Activated CD4-positive, alpha-beta T cell treated with anti-CD3 and anti-CD28 coated beads for 24 hours (primary cell): ENCODE measurements at regions not wholly inside any gene's neighbourhood (a gene's known extent, or its start where the extent isn't known, plus 50 kb on each side); places are given as distances from the start of the nearest gene placed in this dataset.

ENCODE experiments used
- DNase-seq, 2 donors: peaks; one replicate each; pipeline ENCODE4 v3.0.0-alpha.2; 2020; ENCODE audit warnings: low read depth in 2 of 2

GRCh38 chr4:184879271-184879670 is 53.5 kb upstream of the ACSL1 start:
- no peak for DNase-seq

GRCh38 chr4:184882276-184882675 is 56.5 kb upstream of the ACSL1 start:
- no peak for DNase-seq

GRCh38 chr4:184883024-184883423 is 57.3 kb upstream of the ACSL1 start:
- DNase-seq, result no peak

- DNase-seq, result no peak
Observed at GRCh38 chr4:184884883-184885282, 59.1 kb upstream of the ACSL1 start.

GRCh38 chr4:184885602-184886001 is 59.8 kb upstream of the ACSL1 start:
- DNase-seq, result no peak

GRCh38 chr4:184887333-184887732 is 61.6 kb upstream of the ACSL1 start:
- no peak for DNase-seq

- no peak for DNase-seq
Observed at GRCh38 chr4:184887947-184888346, 62.2 kb upstream of the ACSL1 start.

GRCh38 chr4:184889666-184890335 is 64.0 kb upstream of the ACSL1 start:
- DNase-seq, result no peak

- DNase-seq, result no peak
Observed at GRCh38 chr4:184890499-184890898, 64.7 kb upstream of the ACSL1 start.

- no peak for DNase-seq
Observed at GRCh38 chr4:184891816-184892397, 66.1 kb upstream of the ACSL1 start.

- DNase-seq, result no peak
Observed at GRCh38 chr4:184892999-184893398, 67.2 kb upstream of the ACSL1 start.

GRCh38 chr4:184893801-184894571 is 68.2 kb upstream of the ACSL1 start:
- DNase-seq, result no peak

- DNase-seq, result no peak
Observed at GRCh38 chr4:184895012-184895695, 69.4 kb upstream of the ACSL1 start.

- DNase-seq, result no peak
Observed at GRCh38 chr4:184896868-184897715, 71.3 kb upstream of the ACSL1 start.

- DNase-seq, result no peak
Observed at GRCh38 chr4:184897895-184898294, 72.1 kb upstream of the ACSL1 start.

- DNase-seq, result no peak
Observed at GRCh38 chr4:184898793-184899192, 73.0 kb upstream of the ACSL1 start.

- DNase-seq, result no peak
Observed at GRCh38 chr4:184899261-184900134, 73.7 kb upstream of the ACSL1 start.

- DNase-seq, result no peak
Observed at GRCh38 chr4:184900184-184900583, 74.4 kb upstream of the ACSL1 start.

- DNase-seq, result no peak
Observed at GRCh38 chr4:184902550-184902949, 76.8 kb upstream of the ACSL1 start.

- no peak for DNase-seq
Observed at GRCh38 chr4:184906480-184907097, 80.8 kb upstream of the ACSL1 start.
